Body of pancreas (tissue), 4 donors: ENCODE measurements at regions not wholly inside any gene's neighbourhood (a gene's known extent, or its start where the extent isn't known, plus 50 kb on each side); places are given as distances from the start of the nearest gene placed in this dataset.

Experiments
- ATAC-seq: fragments of 150-250 bp; one replicate; pipeline ENCODE4 v1.9.1; 2016
- DNase-seq, 4 donors: peaks; one replicate each; pipeline ENCODE4 v3.0.0-alpha.2; 2019
- H3K27ac ChIP-seq, 4 donors: fragments of 200-600 bp; sonication (generic); 1 replicate in 3 of 4; 2 replicates in 1 of 4; pipeline versions ENCODE4 v1.5.1 to v1.6.1; 2016 to 2019; ENCODE audit warnings: mild to moderate bottlenecking in 1 of 4, mixed read lengths in 1 of 4, moderate library complexity in 1 of 4
- H3K27me3 ChIP-seq, 2 donors: fragments of 200-600 bp; sonication (generic); one replicate each; pipeline ENCODE4 v1.6.0; 2016; ENCODE audit warnings: mild to moderate bottlenecking in 1 of 2
- H3K36me3 ChIP-seq, 2 donors: fragments of 200-600 bp; sonication (generic); replicated peaks in 1 of 2; 2 replicates each; pipeline ENCODE4 v1.5.1; 2016; ENCODE audit warnings: low read depth in 2 of 2; ENCODE audit not compliant: insufficient read depth in 1 of 2
- H3K4me1 ChIP-seq: fragments of 200-600 bp; sonication (generic); one replicate; pipeline ENCODE4 v1.6.0; 2016
- H3K4me3 ChIP-seq, 2 donors: fragments of 200-600 bp; sonication (generic); 1 replicate in 1 of 2; 2 replicates in 1 of 2; pipeline ENCODE4 v1.5.1; 2016 to 2019
- H3K9me3 ChIP-seq, 3 donors: fragments of 200-600 bp; sonication (generic); 1 replicate in 2 of 3; 2 replicates in 1 of 3; pipeline ENCODE4 v1.5.1; 2016
- CTCF ChIP-seq, 7 experiments: fragments of 450-650 bp in 4 of 7; fragments of 200-600 bp in 3 of 7; sonication (generic) in 3 of 7; IDR thresholded peaks; one replicate each; pipeline ENCODE4 v1.5.1; 2016 to 2019; ENCODE audit warnings: antibody characterized with exemption in 7 of 7
- POLR2A ChIP-seq, 3 donors: fragments of 450-650 bp; IDR thresholded peaks; one replicate each; pipeline ENCODE4 v1.6.1; 2016; ENCODE audit warnings: antibody characterized with exemption in 3 of 3, mild to moderate bottlenecking in 2 of 3
- WGBS, 2 donors: methylation state at CpG; one replicate each; pipeline ENCODE4 v1.1.5; 2017; 5-methylcytosine and 5-hydroxymethylcytosine counted together
- intact Hi-C: fragments of 100-400 bp; cut with DNase I; formaldehyde crosslinking; loops from one replicate; pipeline ENCODE4 v1.15.1; 2023

- Histone ChIP-seq H3K27me3 (peaks cover 0 to 19% of the 10 kb centered on the region in 2 donors), H3K9me3 (no peaks in the 10 kb centered on the region), H3K4me1 (peaks cover 16% of the 10 kb centered on the region), H3K36me3 (no peaks in the 10 kb centered on the region), H3K27ac (no peak overlapping the region), H3K4me3 (peak overlapping the region in 1 of 2 donors; percentile 40)
- no peak for ATAC-seq
- intact Hi-C loops, result no loop called here
- 5 to 11% methylated on average over 27 to 28 of the region's 28 CpGs for WGBS, 2 donors
- no peak for TF ChIP-seq POLR2A (IDR thresholded peaks at IDR 0.05)
- no peak for TF ChIP-seq CTCF (IDR thresholded peaks at IDR 0.05)
- peak; percentile 23 to 58 (median 32) for DNase-seq
These were observed 76.6 kb upstream of the TBCA start for GRCh38 chr5:77852514-77853352.

GRCh38 chr5:77852068-77852513 lies 76.0 kb upstream of the TBCA start:
- ATAC-seq, result no peak
- Histone ChIP-seq H3K27me3 (peaks cover 0 to 19% of the 10 kb centered on the region in 2 donors), H3K9me3 (no peaks in the 10 kb centered on the region), H3K36me3 (no peaks in the 10 kb centered on the region), H3K4me3 (peak overlapping the region in 1 of 2 donors; percentile 40), H3K27ac (no peak overlapping the region), H3K4me1 (peaks cover 16% of the 10 kb centered on the region)
- TF ChIP-seq CTCF (IDR thresholded peaks at IDR 0.05), result no peak
- TF ChIP-seq POLR2A (IDR thresholded peaks at IDR 0.05), result no peak
- no peak for DNase-seq
- 3 to 11% methylated on average over 13 of the region's 13 CpGs for WGBS, 2 donors
- intact Hi-C loops, result no loop called here

GRCh38 chr5:77851176-77852067 lies 75.3 kb upstream of the TBCA start:
- DNase-seq (peak in 3 of 4 donors; percentile 7 to 34 (median 19)), ATAC-seq (peak; percentile 56)
- Histone ChIP-seq H3K9me3 (no peaks in the 10 kb centered on the region), H3K4me1 (peaks cover 16% of the 10 kb centered on the region), H3K27ac (no peak overlapping the region), H3K4me3 (peak overlapping the region; percentile 5 to 40), H3K36me3 (no peaks in the 10 kb centered on the region), H3K27me3 (peaks cover 0 to 19% of the 10 kb centered on the region in 2 donors)
- WGBS, 2 donors, result 20 to 23% methylated on average over 69 to 88 of the region's 89 CpGs
- no peak for TF ChIP-seq CTCF (IDR thresholded peaks at IDR 0.05)
- TF ChIP-seq POLR2A (IDR thresholded peaks at IDR 0.05), result no peak
- intact Hi-C loops, result no loop called here

- no peak for DNase-seq
- H3K9me3 ChIP-seq, result no peaks in the 10 kb centered on the region
- TF ChIP-seq POLR2A (IDR thresholded peaks at IDR 0.05) (no peak), CTCF (IDR thresholded peaks at IDR 0.05) (no peak)
- ATAC-seq, result no peak
- WGBS, 2 donors, result 83 to 88% methylated on average over 28 to 30 of the region's 30 CpGs
- intact Hi-C loops, result no loop called here
- H3K4me3 ChIP-seq, result no peak overlapping the region
- no peak overlapping the region for H3K27ac ChIP-seq
- no peaks in the 10 kb centered on the region for H3K36me3 ChIP-seq
- H3K27me3 ChIP-seq, result peaks cover 0 to 19% of the 10 kb centered on the region in 2 donors
- peaks cover 16% of the 10 kb centered on the region for H3K4me1 ChIP-seq
These were observed 74.5 kb upstream of the TBCA start for GRCh38 chr5:77850536-77851175.
